ENCODE measurements at regions not wholly inside any gene's neighbourhood (a gene's known extent, or its start where the extent isn't known, plus 50 kb on each side); places are given as distances from the start of the nearest gene placed in this dataset.

DNA sequence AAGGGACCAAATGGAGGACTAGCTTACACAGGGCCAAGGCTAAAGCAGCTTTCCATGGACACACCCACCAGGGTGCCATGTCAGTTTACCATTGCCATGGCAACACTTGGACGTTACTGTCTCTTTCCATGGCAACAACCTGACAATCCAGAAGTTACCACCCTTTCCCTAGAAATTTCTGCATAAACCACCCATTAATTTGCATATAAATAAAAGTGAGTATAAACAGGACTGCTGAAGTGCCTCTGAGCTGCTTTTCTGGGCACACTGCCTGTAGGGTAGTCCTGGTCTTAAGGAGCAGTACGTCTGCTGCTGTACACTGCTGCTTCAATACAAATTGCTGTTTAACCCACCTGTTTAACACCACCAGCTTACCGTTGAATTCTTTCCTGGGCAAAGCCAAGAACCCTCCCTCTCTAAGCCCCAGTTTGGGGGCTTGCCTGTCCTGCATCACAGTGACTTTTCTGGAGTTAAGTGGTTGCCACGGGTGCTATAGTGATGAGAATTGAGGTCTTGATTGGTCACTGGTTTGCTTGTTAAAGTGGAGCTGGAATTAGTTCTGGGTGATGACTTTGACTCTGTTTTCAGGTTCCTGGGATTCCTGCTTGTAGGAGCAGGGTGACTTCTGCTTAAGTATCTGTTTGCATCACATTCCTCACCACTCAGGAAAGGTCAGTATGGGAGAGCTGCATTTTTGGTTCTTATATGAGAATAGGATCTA, 83.2 kb downstream of the CLDN17 start:
- ATAC-seq (ENCODE audit: insufficient read depth, low FRiP score) (no peak), DNase-seq (no peak)
- TF ChIP-seq, protein P1, sequence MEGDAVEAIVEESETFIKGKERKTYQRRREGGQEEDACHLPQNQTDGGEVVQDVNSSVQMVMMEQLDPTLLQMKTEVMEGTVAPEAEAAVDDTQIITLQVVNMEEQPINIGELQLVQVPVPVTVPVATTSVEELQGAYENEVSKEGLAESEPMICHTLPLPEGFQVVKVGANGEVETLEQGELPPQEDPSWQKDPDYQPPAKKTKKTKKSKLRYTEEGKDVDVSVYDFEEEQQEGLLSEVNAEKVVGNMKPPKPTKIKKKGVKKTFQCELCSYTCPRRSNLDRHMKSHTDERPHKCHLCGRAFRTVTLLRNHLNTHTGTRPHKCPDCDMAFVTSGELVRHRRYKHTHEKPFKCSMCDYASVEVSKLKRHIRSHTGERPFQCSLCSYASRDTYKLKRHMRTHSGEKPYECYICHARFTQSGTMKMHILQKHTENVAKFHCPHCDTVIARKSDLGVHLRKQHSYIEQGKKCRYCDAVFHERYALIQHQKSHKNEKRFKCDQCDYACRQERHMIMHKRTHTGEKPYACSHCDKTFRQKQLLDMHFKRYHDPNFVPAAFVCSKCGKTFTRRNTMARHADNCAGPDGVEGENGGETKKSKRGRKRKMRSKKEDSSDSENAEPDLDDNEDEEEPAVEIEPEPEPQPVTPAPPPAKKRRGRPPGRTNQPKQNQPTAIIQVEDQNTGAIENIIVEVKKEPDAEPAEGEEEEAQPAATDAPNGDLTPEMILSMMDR (IDR thresholded peaks at IDR 0.05; ENCODE audit: control extremely low read depth, extremely low read depth), result no peak
- Histone ChIP-seq H3K9me3 (ENCODE audit: control insufficient read depth in 4 of 4, insufficient read depth in 3 of 4, low read length in 3 of 4) (peaks cover 0 to 3% (median 0%) of the 10 kb centered on the region in 4 donors), H3K27me3 (ENCODE audit: control insufficient read depth in 3 of 3, insufficient read depth in 3 of 3, low read length in 2 of 3) (no peaks in the 10 kb centered on the region), H3K36me3 (ENCODE audit: control insufficient read depth in 4 of 4, insufficient read depth in 4 of 4, low read length in 4 of 4) (no peaks in the 10 kb centered on the region), H3K4me3 (no peak overlapping the region), H3K9ac (ENCODE audit: insufficient read depth in 1 of 2, low read length in 2 of 2) (no peak overlapping the region), H3K27ac (ENCODE audit: low read depth in 1 of 2, low read length in 1 of 2) (no peak overlapping the region), H3K4me1 (ENCODE audit: control insufficient read depth in 5 of 5, insufficient read depth in 5 of 5, low read length in 5 of 5) (no peaks in the 10 kb centered on the region)
- 35 to 37% methylated on average over 4 of the region's 4 CpGs for WGBS, 2 donors

DNA sequence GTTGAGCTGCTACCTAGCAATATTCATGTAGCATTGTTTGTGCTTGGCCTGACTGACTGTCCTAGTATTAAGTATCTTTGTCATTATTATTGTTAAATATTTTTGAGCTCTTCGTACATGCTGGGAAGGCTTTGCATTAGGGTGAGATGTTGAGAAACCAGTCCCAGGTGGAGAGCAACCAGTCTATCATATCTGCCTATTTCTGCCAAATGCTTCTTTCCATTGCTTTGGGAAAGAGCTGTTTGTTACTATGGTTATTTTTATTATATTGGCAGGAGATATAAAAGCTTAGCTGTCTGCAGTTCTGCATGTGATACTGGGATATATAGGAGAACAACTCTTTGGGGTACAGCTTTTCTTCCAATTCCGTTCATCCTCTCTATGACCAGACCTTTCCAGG, 85.1 kb downstream of the CLDN17 start:
- Histone ChIP-seq H3K9ac (ENCODE audit: insufficient read depth in 1 of 2, low read length in 2 of 2) (no peak overlapping the region), H3K27ac (ENCODE audit: low read depth in 1 of 2, low read length in 1 of 2) (no peak overlapping the region), H3K9me3 (ENCODE audit: control insufficient read depth in 4 of 4, insufficient read depth in 3 of 4, low read length in 3 of 4) (peaks cover 0 to 3% (median 0%) of the 10 kb centered on the region in 4 donors), H3K27me3 (ENCODE audit: control insufficient read depth in 3 of 3, insufficient read depth in 3 of 3, low read length in 2 of 3) (no peaks in the 10 kb centered on the region), H3K4me3 (no peak overlapping the region), H3K4me1 (ENCODE audit: control insufficient read depth in 5 of 5, insufficient read depth in 5 of 5, low read length in 5 of 5) (no peaks in the 10 kb centered on the region), H3K36me3 (ENCODE audit: control insufficient read depth in 4 of 4, insufficient read depth in 4 of 4, low read length in 4 of 4) (no peaks in the 10 kb centered on the region)
- ATAC-seq (ENCODE audit: insufficient read depth, low FRiP score) (no peak), DNase-seq (no peak)
- WGBS, 2 donors, result 86% methylated on average over 2 of the region's 2 CpGs
- TF ChIP-seq, protein P1 (IDR thresholded peaks at IDR 0.05; ENCODE audit: control extremely low read depth, extremely low read depth), result no peak

- ATAC-seq (ENCODE audit: insufficient read depth, low FRiP score) (no peak), DNase-seq (peak; percentile 4 to 22 (median 15))
- H3K36me3 ChIP-seq (ENCODE audit: control insufficient read depth in 4 of 4, insufficient read depth in 4 of 4, low read length in 4 of 4), result no peaks in the 10 kb centered on the region
- TF ChIP-seq, protein P1 (IDR thresholded peaks at IDR 0.05; ENCODE audit: control extremely low read depth, extremely low read depth), result no peak
- WGBS, 2 donors, result 10 to 19% methylated on average over 4 of the region's 4 CpGs
- no peak overlapping the region for H3K9ac ChIP-seq (ENCODE audit: insufficient read depth in 1 of 2, low read length in 2 of 2)
- no peaks in the 10 kb centered on the region for H3K27me3 ChIP-seq (ENCODE audit: control insufficient read depth in 3 of 3, insufficient read depth in 3 of 3, low read length in 2 of 3)
- H3K27ac ChIP-seq (ENCODE audit: low read depth in 1 of 2, low read length in 1 of 2), result no peak overlapping the region
- no peak overlapping the region for H3K4me3 ChIP-seq
- no peaks in the 10 kb centered on the region for H3K4me1 ChIP-seq (ENCODE audit: control insufficient read depth in 5 of 5, insufficient read depth in 5 of 5, low read length in 5 of 5)
- peaks cover 0 to 7% (median 2%) of the 10 kb centered on the region in 4 donors for H3K9me3 ChIP-seq (ENCODE audit: control insufficient read depth in 4 of 4, insufficient read depth in 3 of 4, low read length in 3 of 4)
Measured at GRCh38 chr21:30072496-30072895, 94.1 kb downstream of the CLDN17 start.

DNA sequence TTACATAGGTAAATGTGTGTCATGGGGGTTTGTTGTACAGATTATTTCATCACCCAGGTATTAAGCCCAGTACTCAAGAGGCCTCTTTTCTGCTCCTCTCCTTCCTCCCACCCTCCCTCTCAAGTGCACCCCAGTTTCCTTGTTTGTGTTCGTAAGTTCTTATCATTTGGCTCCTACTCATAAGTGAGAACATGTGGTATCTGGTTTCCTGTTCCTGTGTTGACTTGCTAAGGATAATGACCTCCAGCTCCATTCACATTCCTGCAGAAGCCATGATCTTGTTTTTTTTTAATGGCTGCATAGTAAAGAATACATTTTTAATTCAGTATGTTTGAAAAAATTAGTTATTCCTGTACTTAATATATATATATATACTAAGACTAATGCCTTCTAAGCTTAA, 107.7 kb downstream of the CLDN17 start:
- ATAC-seq (ENCODE audit: insufficient read depth, low FRiP score), result no peak

More for the DNA sequence above, 107.7 kb downstream of the CLDN17 start:
- no peak overlapping the region for H3K9ac ChIP-seq (ENCODE audit: insufficient read depth in 1 of 2, low read length in 2 of 2)
- H3K4me3 ChIP-seq, result no peak overlapping the region
- no peak overlapping the region for H3K27ac ChIP-seq (ENCODE audit: low read depth in 1 of 2, low read length in 1 of 2)
- no peaks in the 10 kb centered on the region for H3K27me3 ChIP-seq (ENCODE audit: control insufficient read depth in 3 of 3, insufficient read depth in 3 of 3, low read length in 2 of 3)
- H3K9me3 ChIP-seq (ENCODE audit: control insufficient read depth in 4 of 4, insufficient read depth in 3 of 4, low read length in 3 of 4), result no peaks in the 10 kb centered on the region
- WGBS, 2 donors, result 2 to 21% methylated on average over 1 of the region's 1 CpG
- DNase-seq, result peak in 1 of 3 donors; percentile 29
- TF ChIP-seq, protein P1 (IDR thresholded peaks at IDR 0.05; ENCODE audit: control extremely low read depth, extremely low read depth), result no peak
- H3K36me3 ChIP-seq (ENCODE audit: control insufficient read depth in 4 of 4, insufficient read depth in 4 of 4, low read length in 4 of 4), result no peaks in the 10 kb centered on the region
- H3K4me1 ChIP-seq (ENCODE audit: control insufficient read depth in 5 of 5, insufficient read depth in 5 of 5, low read length in 5 of 5), result no peaks in the 10 kb centered on the region
